ENCODE measurements at regions not wholly inside any gene's neighbourhood (a gene's known extent, or its start where the extent isn't known, plus 50 kb on each side); places are given as distances from the start of the nearest gene placed in this dataset.

DNA sequence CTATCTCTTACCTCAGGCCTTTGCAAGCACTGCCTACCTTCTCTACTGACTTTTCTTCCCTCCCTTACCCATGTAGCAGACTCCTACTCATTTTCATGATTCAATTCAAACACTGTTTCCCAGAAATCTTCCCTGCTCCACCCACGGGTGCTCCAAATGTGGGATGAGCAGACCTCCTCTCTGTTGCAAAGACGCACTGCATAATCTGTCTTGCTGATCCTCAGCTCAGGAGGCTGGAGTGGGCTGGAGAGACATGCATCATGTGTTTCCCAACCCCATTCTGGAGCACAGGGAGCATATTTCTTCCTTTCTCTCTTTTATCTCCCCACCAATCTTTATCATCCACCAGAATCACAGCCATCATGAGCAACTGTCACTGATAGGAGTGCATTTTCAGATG lies 459.9 kb upstream of the NFIA start:
- no peak for TF ChIP-seq ZNF274 (IDR thresholded peaks at IDR 0.05; ENCODE audit: low read depth, low read length)
- no peak for TF ChIP-seq YY1 (IDR thresholded peaks at IDR 0.05; ENCODE audit: insufficient read depth, insufficient read length)
- TF ChIP-seq SUZ12 (IDR thresholded peaks at IDR 0.05; ENCODE audit: extremely low read depth, insufficient read depth, insufficient read length): no peak
